WTC11 (cell line): ENCODE measurements at regions not wholly inside any gene's neighbourhood (a gene's known extent, or its start where the extent isn't known, plus 50 kb on each side); places are given as distances from the start of the nearest gene placed in this dataset.

ENCODE experiments used
- ATAC-seq: fragments of 200-7000 bp; cut with Tn5 transposase; 2 replicates; pipeline ENCODE4 v1.10.0; 2021; ENCODE audit warnings: mild to moderate bottlenecking, moderate library complexity
- CTCF ChIA-PET: fragments of 300-600 bp; sonication (Branson Sonifier 250); formaldehyde crosslinking; loops from one replicate; lab custom pipeline; 2021; ENCODE audit warnings: antibody characterized with exemption; lab: Charles Lee
- POLR2A ChIA-PET: fragments of 350-600 bp; sonication (Branson Sonifier 250); formaldehyde crosslinking; loops from one replicate; lab custom pipeline; 2021; ENCODE audit warnings: antibody characterized with exemption; lab: Charles Lee
- DNase-seq: peaks from one replicate; pipeline ENCODE4 v3.0.0; 2021; ENCODE audit warnings: low spot score
- H3K27ac Mint-ChIP-seq: 2 replicates; pipeline ENCODE4 v1.8.0; 2021; ENCODE audit warnings: mixed read lengths
- H3K27me3 Mint-ChIP-seq: 2 replicates; pipeline ENCODE4 v1.8.0; 2021; ENCODE audit warnings: low read depth, mild to moderate bottlenecking, moderate library complexity, mixed read lengths
- H3K36me3 Mint-ChIP-seq: 2 replicates; pipeline ENCODE4 v1.8.0; 2021; ENCODE audit warnings: mixed read lengths
- H3K4me1 Mint-ChIP-seq: 2 replicates; pipeline ENCODE4 v1.8.0; 2022; ENCODE audit warnings: mixed read lengths
- H3K4me3 Mint-ChIP-seq: 2 replicates; pipeline ENCODE4 v1.8.0; 2021; ENCODE audit warnings: mild to moderate bottlenecking, moderate library complexity, mixed read lengths
- H3K9me3 Mint-ChIP-seq: 2 replicates; pipeline ENCODE4 v1.8.0; 2021; ENCODE audit warnings: mixed read lengths
- CREB1 ChIP-seq: sonication (generic); formaldehyde crosslinking; IDR thresholded peaks from 2 replicates; pipeline ENCODE4 v1.8.0; 2023; ENCODE audit warnings: mild to moderate bottlenecking, missing genetic modification reagents
- CREM ChIP-seq: sonication (generic); formaldehyde crosslinking; IDR thresholded peaks from 2 replicates; pipeline ENCODE4 v1.8.1; 2022; ENCODE audit warnings: mild to moderate bottlenecking, missing genetic modification reagents, moderate library complexity
- ELF4 ChIP-seq: sonication (generic); formaldehyde crosslinking; IDR thresholded peaks from 2 replicates; pipeline ENCODE4 v1.8.1; 2022; ENCODE audit warnings: low read depth, mild to moderate bottlenecking, moderate library complexity, missing genetic modification reagents
- EMX1 ChIP-seq: fragments of 250-450 bp; sonication (Bioruptor Pico); IDR thresholded peaks from 2 replicates; pipeline ENCODE4 v1.8.0; 2021; ENCODE audit warnings: mild to moderate bottlenecking
- FOXK1 ChIP-seq: sonication (generic); formaldehyde crosslinking; IDR thresholded peaks from 2 replicates; pipeline ENCODE4 v1.8.0; 2022; ENCODE audit warnings: mild to moderate bottlenecking, moderate library complexity, missing genetic modification reagents
- GABPB1 ChIP-seq: sonication (generic); formaldehyde crosslinking; IDR thresholded peaks from 2 replicates; pipeline ENCODE4 v1.8.1; 2023; ENCODE audit warnings: mild to moderate bottlenecking, missing genetic modification reagents
- IRF2 ChIP-seq: sonication (generic); formaldehyde crosslinking; IDR thresholded peaks from 2 replicates; pipeline ENCODE4 v1.8.0; 2022; ENCODE audit warnings: low read depth, missing genetic modification reagents, borderline replicate concordance
- KAT7 ChIP-seq: sonication (generic); formaldehyde crosslinking; IDR thresholded peaks from 2 replicates; pipeline ENCODE4 v1.8.1; 2023; ENCODE audit warnings: missing genetic modification reagents, mild to moderate bottlenecking, borderline replicate concordance
- MYBL2 ChIP-seq: sonication (generic); formaldehyde crosslinking; IDR thresholded peaks from 2 replicates; pipeline ENCODE4 v1.8.1; 2023; ENCODE audit warnings: mild to moderate bottlenecking, moderate library complexity, missing genetic modification reagents
- NFATC4 ChIP-seq: fragments of 250-450 bp; sonication (Bioruptor Pico); IDR thresholded peaks from 2 replicates; pipeline ENCODE4 v1.9.0; 2021; ENCODE audit warnings: mild to moderate bottlenecking
- NR1H2 ChIP-seq: sonication (generic); formaldehyde crosslinking; IDR thresholded peaks from 2 replicates; pipeline ENCODE4 v1.9.0; 2021; ENCODE audit warnings: mild to moderate bottlenecking, moderate library complexity, missing genetic modification reagents
- NR3C1 ChIP-seq: sonication (generic); formaldehyde crosslinking; conservative IDR thresholded peaks from 2 replicates; pipeline ENCODE4 v1.8.1; 2023; ENCODE audit warnings: low read depth, mild to moderate bottlenecking, missing genetic modification reagents
- RELA ChIP-seq: sonication (generic); formaldehyde crosslinking; IDR thresholded peaks from 2 replicates; pipeline ENCODE4 v1.8.1; 2022; ENCODE audit warnings: missing genetic modification reagents, mild to moderate bottlenecking, borderline replicate concordance
- SP1 ChIP-seq: sonication (generic); formaldehyde crosslinking; conservative IDR thresholded peaks from 2 replicates; pipeline ENCODE4 v1.8.1; 2022; ENCODE audit warnings: missing genetic modification reagents
- ZNF396 ChIP-seq: fragments of 250-450 bp; sonication (Bioruptor Pico); IDR thresholded peaks from 2 replicates; pipeline ENCODE4 v1.8.0; 2021; ENCODE audit warnings: mild to moderate bottlenecking, moderate library complexity, borderline replicate concordance
- ZSCAN18 ChIP-seq: fragments of 250-450 bp; sonication (Bioruptor Pico); IDR thresholded peaks from 2 replicates; pipeline ENCODE4 v2.1.2; 2022; ENCODE audit warnings: mild to moderate bottlenecking, moderate library complexity
- TF ChIP-seq, protein P1 (sequence below): sonication (generic); formaldehyde crosslinking; IDR thresholded peaks from 2 replicates; pipeline ENCODE4 v1.8.0; 2022; ENCODE audit warnings: mild to moderate bottlenecking, missing genetic modification reagents
- TF ChIP-seq, protein P2 (sequence below): sonication (generic); formaldehyde crosslinking; IDR thresholded peaks from 2 replicates; pipeline ENCODE4 v1.8.1; 2023; ENCODE audit warnings: mild to moderate bottlenecking, missing genetic modification reagents, borderline replicate concordance
- TF ChIP-seq, protein P3 (sequence below): sonication (generic); formaldehyde crosslinking; IDR thresholded peaks from 2 replicates; pipeline ENCODE4 v1.8.0; 2023; ENCODE audit warnings: missing genetic modification reagents

DNA sequence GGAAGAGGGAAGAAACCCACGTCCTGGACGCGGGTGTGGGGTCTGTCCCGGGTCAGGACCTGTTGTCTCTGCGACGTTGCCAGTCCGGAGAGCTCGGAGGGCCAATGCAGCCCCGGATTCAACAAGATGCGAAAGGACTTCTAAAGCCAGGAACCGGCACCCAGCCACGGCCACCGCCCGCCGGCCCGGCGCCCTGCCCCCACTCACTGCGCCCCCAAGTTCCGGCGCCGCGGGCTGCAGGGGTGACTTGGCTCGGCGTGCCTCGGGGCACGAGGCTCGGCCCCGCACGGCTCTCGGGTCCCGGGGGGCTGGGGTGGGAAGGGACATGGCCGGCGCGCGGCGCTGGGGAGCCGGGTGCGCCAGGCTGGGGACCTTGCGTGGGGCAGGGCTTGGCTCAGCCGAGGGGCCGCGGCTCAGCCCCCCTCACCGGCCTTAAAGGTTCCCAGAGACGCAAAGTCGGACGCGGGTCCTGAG lies 51.8 kb upstream of the H6PD start (continued):
- TF ChIP-seq NR1H2 (no peak), SP1 (CRISPR knock-in tag) (peak; percentile 47), NR3C1 (CRISPR knock-in tag) (no peak), GABPB1 (CRISPR knock-in tag) (no peak; the same call in 1 of the 2 replicates), ELF4 (CRISPR knock-in tag) (no peak), RELA (0 out of 2 replicates have a peak, but pooled peaks have one; percentile 51), ZNF396 (CRISPR knock-in tag) (no peak)
- TF ChIP-seq, protein P1, sequence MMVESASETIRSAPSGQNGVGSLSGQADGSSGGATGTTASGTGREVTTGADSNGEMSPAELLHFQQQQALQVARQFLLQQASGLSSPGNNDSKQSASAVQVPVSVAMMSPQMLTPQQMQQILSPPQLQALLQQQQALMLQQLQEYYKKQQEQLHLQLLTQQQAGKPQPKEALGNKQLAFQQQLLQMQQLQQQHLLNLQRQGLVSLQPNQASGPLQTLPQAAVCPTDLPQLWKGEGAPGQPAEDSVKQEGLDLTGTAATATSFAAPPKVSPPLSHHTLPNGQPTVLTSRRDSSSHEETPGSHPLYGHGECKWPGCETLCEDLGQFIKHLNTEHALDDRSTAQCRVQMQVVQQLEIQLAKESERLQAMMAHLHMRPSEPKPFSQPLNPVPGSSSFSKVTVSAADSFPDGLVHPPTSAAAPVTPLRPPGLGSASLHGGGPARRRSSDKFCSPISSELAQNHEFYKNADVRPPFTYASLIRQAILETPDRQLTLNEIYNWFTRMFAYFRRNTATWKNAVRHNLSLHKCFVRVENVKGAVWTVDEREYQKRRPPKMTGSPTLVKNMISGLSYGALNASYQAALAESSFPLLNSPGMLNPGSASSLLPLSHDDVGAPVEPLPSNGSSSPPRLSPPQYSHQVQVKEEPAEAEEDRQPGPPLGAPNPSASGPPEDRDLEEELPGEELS (CRISPR knock-in tag) = no peak

DNA sequence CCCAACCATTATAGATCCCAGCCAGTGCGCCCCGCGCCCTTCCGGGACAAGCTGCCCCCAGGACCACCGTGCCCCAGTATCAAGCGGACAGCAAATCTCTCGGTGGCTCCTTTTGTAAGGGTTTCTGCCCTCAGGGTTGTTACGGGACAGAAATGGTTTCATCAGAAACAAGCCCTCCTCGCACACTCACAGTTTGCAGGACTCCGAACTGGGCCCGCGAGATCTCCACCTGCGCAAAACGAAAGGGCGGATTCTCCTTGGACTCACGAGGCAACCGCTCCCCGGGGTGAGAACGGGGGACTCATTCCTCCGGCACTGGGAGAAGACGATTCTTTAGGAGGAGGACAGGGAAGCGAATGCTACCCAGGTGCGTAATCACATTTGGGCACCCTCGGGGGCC lies 51.1 kb upstream of the H6PD start:
- ATAC-seq (0 out of 2 replicates have a peak, but pooled peaks have one; percentile 7), DNase-seq (no peak)
- Mint-ChIP-seq H3K9me3 (no peaks in the 10 kb centered on the region), H3K27me3 (peaks cover 14% of the 10 kb centered on the region), H3K4me3 (peak overlapping the region; percentile 78), H3K27ac (no peak overlapping the region), H3K36me3 (peaks cover 24% of the 10 kb centered on the region), H3K4me1 (peaks cover 49% of the 10 kb centered on the region)
- TF ChIP-seq EMX1 (CRISPR knock-in tag) = no peak
- TF ChIP-seq NFATC4 (CRISPR knock-in tag) = no peak
- no peak for TF ChIP-seq RELA
- no peak for TF ChIP-seq CREB1 (CRISPR knock-in tag)
- no peak for TF ChIP-seq IRF2 (CRISPR knock-in tag)
- no peak for TF ChIP-seq KAT7
- TF ChIP-seq CREM (CRISPR knock-in tag) = no peak
- no peak for TF ChIP-seq MYBL2 (CRISPR knock-in tag)
- TF ChIP-seq FOXK1 = no peak
- TF ChIP-seq, protein P2, sequence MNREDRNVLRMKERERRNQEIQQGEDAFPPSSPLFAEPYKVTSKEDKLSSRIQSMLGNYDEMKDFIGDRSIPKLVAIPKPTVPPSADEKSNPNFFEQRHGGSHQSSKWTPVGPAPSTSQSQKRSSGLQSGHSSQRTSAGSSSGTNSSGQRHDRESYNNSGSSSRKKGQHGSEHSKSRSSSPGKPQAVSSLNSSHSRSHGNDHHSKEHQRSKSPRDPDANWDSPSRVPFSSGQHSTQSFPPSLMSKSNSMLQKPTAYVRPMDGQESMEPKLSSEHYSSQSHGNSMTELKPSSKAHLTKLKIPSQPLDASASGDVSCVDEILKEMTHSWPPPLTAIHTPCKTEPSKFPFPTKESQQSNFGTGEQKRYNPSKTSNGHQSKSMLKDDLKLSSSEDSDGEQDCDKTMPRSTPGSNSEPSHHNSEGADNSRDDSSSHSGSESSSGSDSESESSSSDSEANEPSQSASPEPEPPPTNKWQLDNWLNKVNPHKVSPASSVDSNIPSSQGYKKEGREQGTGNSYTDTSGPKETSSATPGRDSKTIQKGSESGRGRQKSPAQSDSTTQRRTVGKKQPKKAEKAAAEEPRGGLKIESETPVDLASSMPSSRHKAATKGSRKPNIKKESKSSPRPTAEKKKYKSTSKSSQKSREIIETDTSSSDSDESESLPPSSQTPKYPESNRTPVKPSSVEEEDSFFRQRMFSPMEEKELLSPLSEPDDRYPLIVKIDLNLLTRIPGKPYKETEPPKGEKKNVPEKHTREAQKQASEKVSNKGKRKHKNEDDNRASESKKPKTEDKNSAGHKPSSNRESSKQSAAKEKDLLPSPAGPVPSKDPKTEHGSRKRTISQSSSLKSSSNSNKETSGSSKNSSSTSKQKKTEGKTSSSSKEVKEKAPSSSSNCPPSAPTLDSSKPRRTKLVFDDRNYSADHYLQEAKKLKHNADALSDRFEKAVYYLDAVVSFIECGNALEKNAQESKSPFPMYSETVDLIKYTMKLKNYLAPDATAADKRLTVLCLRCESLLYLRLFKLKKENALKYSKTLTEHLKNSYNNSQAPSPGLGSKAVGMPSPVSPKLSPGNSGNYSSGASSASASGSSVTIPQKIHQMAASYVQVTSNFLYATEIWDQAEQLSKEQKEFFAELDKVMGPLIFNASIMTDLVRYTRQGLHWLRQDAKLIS (CRISPR knock-in tag) = no peak
- TF ChIP-seq, protein P3, sequence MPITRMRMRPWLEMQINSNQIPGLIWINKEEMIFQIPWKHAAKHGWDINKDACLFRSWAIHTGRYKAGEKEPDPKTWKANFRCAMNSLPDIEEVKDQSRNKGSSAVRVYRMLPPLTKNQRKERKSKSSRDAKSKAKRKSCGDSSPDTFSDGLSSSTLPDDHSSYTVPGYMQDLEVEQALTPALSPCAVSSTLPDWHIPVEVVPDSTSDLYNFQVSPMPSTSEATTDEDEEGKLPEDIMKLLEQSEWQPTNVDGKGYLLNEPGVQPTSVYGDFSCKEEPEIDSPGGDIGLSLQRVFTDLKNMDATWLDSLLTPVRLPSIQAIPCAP = no peak
- TF ChIP-seq ZSCAN18 = no peak
- CTCF ChIA-PET = interaction anchor here (0.6 to 4.7 kb wide), 6 partner anchors 14 to 205 kb away, joined by 3 to 32 read pairs (median 6); no protein-coding TSS in a partner anchor
- POLR2A ChIA-PET = interaction anchor here (0.6 to 1.2 kb wide), 2 partner anchors 12 to 18 kb away, joined by 4 read pairs; no protein-coding TSS in a partner anchor
